Renal cortical epithelial cell (primary cell): ENCODE measurements at regions not wholly inside any gene's neighbourhood (a gene's known extent, or its start where the extent isn't known, plus 50 kb on each side); places are given as distances from the start of the nearest gene placed in this dataset.
"Not testable (repeated sequence)": the region's sequence is repeated elsewhere in the genome, so short reads cannot be mapped to it uniquely, and the experiment has no call there.

Experiments used
- DNase-seq: peaks from one replicate; pipeline ENCODE4 v3.0.0-alpha.2; 2011; ENCODE audit warnings: low read depth

DNA sequence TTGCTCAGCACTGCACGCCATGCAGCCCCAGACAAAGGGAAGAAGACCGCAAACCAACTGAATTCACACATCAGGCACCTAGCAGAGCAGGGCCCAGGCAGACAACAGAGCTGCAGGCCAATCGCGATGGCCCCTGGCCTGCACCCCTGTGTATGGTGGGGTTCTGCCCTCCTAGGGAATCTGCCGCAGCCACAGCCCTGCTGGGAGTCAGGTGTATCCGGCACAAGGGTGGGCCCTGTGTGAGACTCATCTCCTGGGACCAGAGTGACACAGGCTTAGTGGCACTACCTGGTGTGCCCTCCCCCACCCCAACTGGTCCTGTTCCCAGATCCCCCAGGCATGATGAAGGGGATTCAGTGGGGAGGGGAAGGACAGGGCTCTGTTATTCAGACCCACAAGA is 122.8 kb downstream of the ATPSCKMT start:
- DNase-seq = no peak

DNA sequence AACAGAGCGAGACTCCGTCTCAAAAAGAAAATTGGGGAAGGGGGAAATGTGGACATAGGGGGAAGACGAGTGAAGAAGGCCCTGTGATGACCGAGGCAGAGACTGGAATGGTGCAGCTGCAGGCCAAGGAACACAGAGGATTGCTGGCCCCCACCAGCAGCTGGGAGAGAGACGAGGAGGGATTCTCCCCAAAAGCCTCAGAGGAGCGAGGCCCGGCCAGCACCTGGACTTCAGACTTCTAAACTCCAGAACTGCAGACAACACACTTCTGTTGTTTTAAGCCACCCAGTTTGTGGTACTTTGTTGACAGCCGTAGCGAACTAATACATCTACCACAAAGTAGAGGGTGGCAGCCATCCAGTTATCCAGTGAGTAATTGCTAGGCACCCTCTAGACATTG is 124.6 kb downstream of the ATPSCKMT start:
- no peak for DNase-seq

DNA sequence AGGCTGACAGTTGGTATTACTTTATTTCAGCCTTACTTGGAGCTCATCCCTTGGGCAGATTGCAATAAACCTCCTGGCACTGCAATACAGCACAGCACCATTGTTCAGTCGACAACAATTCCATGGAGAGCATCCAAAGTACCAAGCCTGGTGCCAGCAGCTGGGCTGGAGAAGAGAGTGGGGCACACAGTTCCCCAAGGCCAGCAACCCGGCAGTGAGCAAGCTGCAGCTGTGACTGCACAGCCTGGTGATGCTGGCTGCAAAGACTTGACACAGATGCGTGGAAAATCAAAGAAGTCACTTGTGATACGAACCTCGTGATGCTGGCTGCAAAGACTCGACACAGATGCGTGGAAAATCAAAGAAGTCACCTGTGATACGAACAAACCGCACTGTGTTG is 125.4 kb downstream of the ATPSCKMT start:
- DNase-seq = no peak

DNA sequence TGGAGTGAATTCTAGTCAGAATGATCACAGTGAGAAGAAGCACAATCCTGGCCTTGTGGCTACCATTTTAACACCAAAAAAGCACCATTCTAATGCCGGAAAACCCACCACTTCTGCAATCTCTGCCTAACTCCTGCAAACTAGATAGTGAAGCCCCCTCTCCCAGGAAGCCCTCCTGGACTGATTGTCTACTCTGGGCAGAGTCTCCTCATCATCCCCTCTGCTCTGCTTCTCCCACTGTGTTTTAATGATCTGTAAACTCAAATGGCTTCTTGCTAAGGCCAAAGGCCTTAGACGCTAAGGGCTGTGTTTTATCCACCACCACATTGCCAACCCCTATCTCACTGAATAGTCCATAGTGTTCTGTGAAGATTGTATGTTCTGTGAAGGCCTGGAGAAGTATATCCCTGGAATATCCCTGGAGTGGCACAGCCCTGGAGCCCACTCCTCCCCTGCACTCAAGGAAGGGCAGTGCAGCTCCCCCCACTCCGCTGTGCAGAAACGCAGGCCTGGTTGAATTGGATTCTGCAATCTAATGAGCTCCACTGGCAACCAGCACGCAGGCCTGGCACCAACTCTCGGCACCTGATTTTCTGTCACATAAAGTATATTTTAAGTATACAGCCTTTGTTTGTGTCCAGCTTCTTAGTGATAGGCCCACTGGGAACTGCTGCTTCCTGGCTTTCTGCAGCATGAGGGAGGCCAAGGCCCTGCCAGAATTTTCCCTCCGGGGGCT is 126.3 kb downstream of the ATPSCKMT start:
- no peak for DNase-seq

DNA sequence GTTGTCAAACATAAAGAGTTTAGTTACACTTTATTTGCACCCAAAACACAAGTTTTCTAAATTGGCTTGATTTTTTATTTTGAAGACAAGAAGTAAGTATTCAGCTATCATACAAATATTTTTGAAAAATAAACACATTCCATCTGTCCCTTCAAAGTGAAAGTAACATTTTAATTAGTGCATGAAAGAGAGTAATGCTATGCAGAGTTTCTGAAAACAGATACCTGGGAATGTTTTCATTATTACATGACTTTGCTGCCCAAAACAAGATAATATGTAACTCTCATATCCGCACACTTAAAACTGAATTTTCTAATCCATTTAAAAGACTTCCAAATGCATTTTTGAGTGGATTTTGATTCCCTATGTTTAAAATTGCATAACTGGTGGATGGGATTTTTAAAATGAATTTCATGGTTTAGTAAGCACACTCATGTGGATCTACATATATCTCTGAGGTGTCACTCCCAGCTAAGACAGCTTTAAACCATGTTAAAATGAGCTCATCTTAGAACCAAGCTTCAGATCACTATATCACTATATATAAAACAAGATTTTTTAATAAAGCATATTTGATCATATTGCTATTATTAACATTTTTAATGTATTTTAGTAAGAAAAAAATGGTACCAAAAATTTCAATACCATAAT is 127.5 kb downstream of the ATPSCKMT start:
- no peak for DNase-seq

DNA sequence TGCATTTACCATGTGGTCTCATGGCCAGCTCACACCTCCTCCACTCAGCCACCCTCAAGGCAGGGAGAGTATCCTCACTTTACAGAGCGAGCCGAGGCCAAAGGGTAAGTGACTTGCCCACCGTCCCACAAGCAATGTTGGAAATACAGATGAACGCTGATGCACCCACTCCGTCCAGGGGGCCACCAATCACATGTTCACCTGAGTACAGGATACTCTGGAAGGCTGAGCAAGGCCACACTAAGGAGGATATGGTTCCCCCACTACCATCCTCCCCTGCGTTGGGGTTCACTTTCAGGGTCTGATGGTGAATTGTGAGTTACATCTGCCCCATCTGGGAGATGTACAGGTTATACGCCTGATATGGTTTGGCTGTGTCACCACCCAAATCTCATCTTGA is 128.8 kb downstream of the ATPSCKMT start:
- no peak for DNase-seq

DNA sequence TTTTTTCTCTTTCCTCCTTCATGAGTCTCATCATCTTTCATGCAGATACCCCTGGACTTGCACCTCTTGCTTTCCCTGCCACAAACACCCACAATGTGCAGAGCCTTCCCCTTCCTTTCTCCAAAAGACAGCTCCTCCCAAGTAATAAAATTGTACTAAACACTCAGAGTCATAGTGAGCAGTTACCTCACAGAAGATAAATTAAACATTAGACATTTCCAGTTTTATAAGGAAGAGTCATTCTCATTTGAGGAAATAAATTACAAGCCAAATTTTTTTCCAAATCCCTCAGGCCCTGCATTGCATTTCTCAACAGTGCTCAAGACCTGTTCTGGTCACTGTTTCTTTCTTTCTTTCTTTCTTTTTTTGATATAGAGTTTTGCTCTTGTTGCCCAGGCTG is 131.5 kb downstream of the ATPSCKMT start:
- no peak for DNase-seq

DNA sequence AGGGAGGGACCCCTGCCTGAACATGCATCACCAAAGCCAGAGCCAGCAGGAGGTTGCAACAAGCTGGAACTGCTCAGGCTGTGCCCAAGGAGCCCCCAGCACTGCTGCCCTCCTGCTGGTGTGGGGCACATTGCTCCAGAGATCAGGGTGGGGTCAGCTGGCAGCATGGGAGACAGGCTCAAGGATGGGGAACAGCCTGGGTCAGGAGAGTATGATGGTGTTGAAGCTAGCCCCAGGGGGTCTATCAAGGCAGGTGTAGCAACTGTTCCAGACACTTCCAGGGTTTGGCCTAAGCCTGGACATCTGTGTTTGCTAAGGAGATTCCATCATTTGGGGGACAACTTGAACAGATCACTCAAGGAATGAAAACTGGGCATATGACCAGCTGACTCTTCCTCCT is 133.1 kb downstream of the ATPSCKMT start:
- DNase-seq = no peak

DNA sequence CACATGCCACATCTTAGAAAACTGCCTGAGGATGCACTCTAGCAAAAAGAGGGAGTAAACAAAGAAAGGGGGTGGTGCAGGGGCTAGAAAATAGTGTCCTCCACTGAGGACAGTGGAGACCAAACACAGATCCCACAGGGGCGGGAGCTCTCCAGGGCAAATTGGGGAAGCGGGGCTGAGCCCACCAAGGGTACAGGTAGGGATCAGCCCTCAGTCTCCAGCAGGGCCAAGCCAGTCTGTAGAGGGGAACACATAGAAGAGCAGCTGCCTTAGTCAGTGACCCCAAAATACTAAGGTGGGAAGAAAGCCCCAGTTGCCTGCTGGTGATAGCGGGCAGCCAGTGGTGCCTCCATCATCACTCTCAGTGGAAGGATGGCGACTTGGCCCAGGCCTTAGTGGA is 134.0 kb downstream of the ATPSCKMT start:
- DNase-seq = no peak

DNA sequence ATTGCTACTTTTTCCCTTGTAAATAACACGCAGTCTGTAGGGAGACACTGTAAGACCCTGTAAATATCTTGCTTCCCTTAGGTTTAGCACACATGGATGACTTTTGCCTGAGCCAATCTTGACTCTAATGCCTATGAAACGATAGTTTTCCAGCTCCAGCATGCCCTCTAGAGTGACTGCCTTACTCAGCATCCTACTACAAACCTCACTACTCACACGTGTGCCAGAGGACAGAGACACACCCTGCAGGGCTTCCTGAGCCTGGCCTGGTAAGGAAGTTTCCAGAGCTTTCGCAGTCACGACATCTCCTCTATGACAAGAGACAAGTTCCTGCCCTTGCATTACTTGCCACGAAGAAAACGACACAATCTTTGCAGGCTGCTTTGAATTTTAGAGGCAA is 138.1 kb downstream of the ATPSCKMT start:
- peak; percentile 10 for DNase-seq

DNA sequence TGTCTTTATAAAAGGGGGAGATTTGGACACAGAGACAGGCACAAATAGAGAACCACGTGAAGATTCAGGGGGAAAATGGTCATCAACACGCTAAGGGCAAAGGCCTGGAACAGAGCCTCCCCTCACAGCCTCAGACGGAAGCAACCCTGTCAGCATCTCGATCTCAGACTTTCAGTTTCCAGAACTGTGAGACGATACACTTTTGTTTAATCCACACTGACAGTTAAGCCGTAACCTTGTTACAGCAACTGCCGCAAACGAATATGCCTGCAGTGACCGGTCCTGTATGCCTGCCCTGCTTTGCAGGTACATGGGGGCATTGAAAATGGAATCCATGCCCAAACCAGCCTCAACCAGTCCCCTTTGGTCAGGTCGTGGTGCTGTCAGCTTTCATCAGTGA is 139.5 kb downstream of the ATPSCKMT start:
- no peak for DNase-seq

DNA sequence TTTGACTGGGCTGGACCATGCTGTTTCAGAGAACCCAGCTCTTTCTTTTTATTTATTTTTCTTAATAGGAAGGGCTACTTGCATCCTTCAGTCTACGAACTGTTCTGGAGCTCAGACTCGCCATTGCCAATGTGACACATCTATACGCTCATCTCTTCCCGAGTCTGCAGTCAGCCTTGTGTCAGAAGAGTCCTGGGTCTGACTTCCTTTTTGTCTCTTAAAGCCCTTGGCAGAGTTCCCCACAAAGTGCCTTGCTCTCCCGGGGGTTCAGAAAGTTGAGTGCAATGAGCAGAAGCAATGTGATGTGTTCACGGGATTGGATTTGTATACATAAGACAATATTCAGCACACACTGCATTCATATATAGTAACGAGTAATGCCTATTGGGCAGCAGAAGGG is 140.4 kb downstream of the ATPSCKMT start:
- DNase-seq = no peak

DNA sequence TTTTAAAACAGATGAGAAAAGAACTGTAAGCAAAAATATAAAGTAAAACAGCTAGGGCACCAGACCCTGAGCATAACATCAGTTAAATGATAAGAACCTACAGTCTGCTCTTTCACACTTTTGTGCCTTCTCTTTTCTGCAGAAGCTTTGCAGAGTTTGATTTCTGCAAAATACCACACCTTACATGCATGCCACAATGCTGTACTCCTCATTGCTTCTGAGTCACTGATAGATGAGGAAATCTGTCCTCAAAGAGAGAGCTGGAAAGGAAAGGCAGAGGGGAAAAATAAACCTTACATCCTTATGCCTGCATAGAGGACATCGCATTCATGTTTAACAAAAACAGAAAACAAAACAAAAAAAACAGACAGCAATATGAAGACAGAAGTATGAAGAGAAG is 142.9 kb downstream of the ATPSCKMT start:
- DNase-seq = no peak

DNA sequence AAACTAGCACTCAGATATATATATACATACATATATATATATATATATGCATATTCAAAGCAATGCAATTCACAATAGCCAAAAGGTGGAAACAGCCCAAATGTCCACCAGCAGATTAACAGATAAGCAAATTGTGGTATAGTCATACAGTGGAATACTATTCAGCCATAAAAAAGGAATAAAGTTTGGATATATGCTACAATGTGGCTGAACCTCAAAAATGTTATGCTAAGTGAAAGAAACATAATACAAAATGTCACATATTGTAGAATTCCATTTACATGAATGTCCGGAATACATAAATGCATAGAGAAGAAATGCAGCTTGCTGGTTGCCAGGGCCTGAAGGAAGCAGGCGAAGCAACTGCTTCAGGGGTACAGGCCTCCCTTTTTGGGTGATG is 143.4 kb downstream of the ATPSCKMT start:
- DNase-seq = no peak

DNA sequence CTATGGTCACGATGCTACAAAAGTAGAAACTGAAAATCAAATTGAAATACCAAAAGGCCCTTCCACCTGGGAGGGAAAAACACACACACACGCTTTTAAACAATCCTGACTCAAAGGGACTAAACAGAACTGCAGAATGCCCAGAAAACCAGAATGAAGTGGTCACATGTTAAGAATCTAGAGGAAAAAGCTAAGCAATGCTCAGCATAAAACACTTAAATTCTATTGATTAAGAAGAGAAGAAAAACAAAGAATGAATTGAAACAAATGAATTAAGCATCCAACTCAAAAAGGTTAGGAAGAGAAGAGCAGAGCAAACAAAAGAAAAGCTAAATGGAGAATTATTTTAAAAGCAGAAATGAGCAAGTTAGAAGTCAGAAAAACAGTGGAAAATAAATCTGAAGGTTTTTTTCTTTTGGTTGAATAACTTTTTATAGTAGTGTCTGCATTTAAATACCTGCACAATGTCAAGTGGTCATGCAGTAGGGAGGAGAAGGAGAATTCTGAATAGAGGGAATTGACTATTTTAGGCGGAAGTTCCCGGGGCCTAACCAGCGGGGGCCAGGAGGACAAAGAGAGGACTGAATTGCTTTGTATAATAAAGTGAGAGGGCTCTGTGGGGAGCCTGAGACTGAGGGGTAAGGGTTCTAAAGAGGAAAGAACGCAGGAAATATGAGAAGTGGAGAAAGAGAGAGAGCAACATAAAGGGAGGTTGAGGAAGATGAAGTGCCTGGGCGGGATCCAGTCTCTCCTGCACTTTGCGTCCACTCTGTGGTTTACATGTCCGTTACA is 146.8 kb downstream of the ATPSCKMT start:
- no peak for DNase-seq

DNA sequence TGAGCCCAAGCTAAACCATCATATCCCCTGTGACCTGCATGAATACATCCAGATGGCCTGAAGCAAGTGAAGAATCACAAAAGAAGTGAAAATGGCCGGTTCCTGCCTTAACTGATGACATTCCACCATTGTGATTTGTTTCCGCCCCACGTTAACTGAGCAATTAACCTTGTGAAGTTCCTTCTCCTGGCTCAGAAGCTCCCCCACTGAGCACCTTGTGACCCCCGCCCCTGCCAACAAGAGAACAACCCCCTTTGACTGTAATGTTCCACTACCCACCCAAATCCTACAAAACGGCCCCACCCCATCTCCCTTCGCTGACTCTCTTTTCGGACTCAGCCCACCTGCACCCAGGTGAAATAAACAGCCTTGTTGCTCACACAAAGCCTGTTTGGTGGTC is 147.5 kb downstream of the ATPSCKMT start:
- DNase-seq = not testable (repeated sequence)

DNA sequence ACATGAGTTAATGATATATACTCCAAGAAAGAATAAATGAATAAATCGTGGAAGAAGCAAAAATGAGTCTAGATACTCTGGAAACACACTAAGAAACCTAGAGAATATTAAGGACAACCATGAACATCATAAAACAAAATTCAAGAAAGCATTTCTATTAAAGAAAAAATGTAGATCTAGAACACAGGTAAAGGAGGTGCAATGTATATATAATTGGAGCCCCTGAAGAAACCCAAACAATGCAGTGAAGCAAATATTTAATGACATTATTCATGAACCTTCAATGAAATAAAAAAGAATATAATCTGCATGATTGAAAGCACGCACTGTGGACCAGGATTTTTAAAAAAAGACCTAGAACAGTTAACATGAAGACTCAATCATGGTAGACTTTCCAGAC is 150.1 kb downstream of the ATPSCKMT start:
- DNase-seq = no peak

DNA sequence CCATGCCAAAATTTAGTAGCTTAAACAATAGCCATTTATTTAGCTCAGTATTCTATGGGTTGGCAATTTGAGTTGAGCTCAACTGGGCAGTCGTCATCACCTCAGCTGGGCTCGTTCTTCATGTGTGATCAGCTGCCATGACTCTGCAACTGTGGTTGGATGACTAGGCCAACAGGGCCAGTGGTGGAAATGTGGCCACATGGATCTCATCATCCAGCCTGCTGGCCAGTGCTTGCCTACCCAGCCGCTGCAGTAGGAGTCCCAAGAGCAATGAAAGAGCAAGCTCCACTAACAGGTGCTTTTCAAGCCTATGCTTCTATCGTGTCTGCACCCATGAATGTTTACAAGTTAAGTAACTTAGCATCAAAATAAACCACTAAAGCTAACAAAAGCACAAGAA is 158.0 kb downstream of the ATPSCKMT start:
- no peak for DNase-seq

DNA sequence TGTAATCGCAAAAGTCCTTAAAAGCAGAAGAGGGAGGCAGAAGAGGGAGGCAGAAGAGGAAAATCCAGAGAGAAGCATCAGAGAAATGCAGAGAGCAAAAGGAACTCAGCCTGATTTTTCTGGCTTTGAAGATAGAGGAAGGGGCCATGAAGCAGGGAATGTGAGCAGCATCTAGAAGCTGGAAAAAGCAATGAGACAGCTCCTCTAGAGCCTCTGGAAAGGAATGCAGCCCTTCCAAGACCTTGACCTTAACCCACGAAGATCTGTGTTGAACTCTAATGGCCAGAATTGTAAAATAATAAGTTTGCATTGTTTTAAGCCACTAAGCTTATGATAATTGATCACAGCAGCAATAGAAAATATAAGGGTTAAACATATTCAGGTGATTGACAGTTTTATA is 159.6 kb downstream of the ATPSCKMT start:
- no peak for DNase-seq

DNA sequence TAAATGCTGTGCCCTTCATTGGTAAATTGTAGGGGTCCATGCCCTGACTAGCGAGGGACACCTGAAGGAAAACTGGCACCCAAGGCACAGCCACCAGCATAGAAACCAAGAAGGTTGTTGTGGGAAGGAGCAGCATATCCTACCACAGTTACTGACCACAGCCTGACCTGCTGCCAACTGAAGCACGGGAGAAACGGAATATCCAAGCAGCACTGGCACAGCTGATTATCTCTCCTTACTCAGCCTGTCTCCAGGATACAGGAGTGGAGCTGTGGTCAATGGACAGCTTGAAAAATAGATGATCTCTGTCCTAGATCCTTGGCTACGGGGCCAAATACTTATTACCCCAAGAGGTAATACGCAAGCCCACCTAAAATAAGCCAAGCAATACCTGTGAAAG is 164.5 kb downstream of the ATPSCKMT start:
- DNase-seq = no peak

DNA sequence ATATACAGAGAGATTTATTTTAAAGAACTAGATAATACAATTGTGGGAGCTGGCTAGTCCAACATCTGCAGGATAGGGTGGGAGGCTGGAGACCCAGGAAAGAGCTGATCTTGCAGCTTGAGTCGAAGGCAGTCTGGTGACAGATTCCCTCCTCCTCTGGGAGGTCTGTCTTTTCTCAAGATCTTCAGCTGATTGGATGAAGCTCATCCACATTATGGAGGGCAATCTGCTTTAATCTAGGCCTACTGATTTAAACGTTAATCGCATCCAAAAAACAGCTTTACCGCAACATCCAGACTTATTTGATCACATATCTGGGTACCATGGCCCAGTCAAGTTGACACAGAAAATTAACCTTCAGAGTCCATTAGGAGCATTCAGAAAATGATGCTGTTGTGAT is 168.1 kb downstream of the ATPSCKMT start:
- no peak for DNase-seq

DNA sequence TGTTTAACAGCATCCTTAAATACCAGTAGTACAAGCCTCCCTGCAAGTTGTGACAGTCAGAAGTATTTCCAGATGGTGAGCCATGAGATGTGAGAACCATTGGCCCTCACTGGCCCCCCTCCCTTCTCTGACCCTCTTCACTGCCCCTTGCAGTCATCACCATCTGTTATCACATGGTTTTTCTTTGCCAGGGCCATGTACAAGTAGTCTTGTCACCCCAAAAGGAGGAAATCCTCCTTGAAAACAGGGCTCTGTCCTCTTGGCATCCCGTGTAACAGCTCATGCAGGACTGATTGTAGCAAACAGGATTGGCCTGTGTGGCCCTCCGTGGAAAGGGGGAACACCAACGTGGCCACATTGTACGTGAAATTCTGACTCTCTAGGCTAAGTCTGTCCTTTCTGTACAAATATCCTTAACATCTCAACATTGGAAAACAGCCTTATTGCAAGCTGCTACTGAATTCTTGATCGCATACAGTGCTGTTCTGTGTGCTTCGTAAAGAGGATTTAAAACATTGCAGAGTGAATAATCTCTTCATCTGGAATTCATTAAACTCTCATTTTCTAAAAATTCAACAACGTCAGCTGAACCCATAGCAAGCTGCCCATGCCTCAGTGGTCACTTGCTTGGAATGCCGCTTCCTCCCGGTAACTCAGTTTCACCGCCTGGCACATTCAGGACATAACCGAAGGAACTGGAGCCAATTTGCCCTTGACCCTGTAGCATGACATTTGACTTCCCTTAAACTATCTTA is 171.7 kb downstream of the ATPSCKMT start:
- DNase-seq = no peak
